Ectodermal cell (in vitro differentiated cells): ENCODE measurements at regions not wholly inside any gene's neighbourhood (a gene's known extent, or its start where the extent isn't known, plus 50 kb on each side); places are given as distances from the start of the nearest gene placed in this dataset.
"Not testable (repeated sequence)": the region's sequence is repeated elsewhere in the genome, so short reads cannot be mapped to it uniquely, and the experiment has no call there.

Experiments used
- H3K27ac ChIP-seq: 2 replicates; pipeline ENCODE4 v1.7.0; 2013; ENCODE audit warnings: mild to moderate bottlenecking, low read depth, low read length; ENCODE audit not compliant: insufficient read depth, poor library complexity, severe bottlenecking
- H3K27me3 ChIP-seq: 2 replicates; pipeline ENCODE4 v1.7.0; 2013; ENCODE audit warnings: mild to moderate bottlenecking, low read length; ENCODE audit not compliant: insufficient read depth, control insufficient read depth, poor library complexity, severe bottlenecking
- H3K36me3 ChIP-seq: one replicate; pipeline ENCODE4 v1.7.0; 2013; ENCODE audit warnings: low read length; ENCODE audit not compliant: control insufficient read depth, insufficient read depth
- H3K4me1 ChIP-seq: one replicate; pipeline ENCODE4 v1.7.0; 2013; ENCODE audit warnings: low read length; ENCODE audit not compliant: control insufficient read depth, insufficient read depth
- H3K4me3 ChIP-seq: 2 replicates; pipeline ENCODE4 v1.7.0; 2013; ENCODE audit warnings: low read depth, low read length, control low read depth; ENCODE audit not compliant: insufficient read depth
- H3K9me3 ChIP-seq: 2 replicates; pipeline ENCODE4 v1.7.0; 2013; ENCODE audit warnings: mild to moderate bottlenecking, low read length, moderate library complexity; ENCODE audit not compliant: control insufficient read depth
- WGBS, 2 experiments: methylation state at CpG; one replicate each; pipeline ENCODE4 v1.1.7; 2013; ENCODE audit warnings: missing lambda C conversion rate in 2 of 2; 5-methylcytosine and 5-hydroxymethylcytosine counted together

DNA sequence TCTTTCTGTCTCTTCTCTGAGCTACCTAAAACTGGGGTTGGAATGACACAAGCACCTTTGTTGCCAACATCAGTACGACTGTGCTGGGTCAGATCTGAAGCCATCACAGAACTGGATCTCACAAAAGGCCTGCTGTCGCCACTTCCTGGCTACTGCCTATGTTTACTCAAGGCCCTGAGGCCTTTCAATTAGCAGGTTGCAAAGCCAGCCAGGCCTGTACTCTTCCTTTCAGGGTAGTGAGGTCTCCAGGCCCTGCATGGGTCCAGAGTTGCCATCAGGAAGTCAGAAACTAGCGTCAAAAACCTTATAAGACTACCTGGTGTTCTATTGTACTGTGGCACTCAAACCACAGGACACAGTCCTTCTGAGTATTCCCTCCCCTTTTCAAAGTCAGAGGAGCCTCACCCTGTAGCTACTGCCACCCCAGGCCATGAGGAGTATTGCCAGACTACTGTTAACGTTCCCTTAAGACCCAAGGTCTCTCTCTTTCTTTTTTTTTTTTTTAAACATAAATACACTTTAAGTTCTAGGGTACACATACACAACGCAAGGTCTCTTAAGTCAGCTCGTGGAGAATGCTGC is 937.4 kb upstream of the GJE1 start:
- H3K4me1 ChIP-seq = no peaks in the 10 kb centered on the region
- H3K27ac ChIP-seq = no peak overlapping the region
- H3K36me3 ChIP-seq = no peaks in the 10 kb centered on the region
- H3K9me3 ChIP-seq = peaks cover 3% of the 10 kb centered on the region
- H3K4me3 ChIP-seq = no peak overlapping the region
- H3K27me3 ChIP-seq = no peaks in the 10 kb centered on the region
- WGBS, 2 experiments = 88 to 89% methylated on average over 6 of the region's 6 CpGs

DNA sequence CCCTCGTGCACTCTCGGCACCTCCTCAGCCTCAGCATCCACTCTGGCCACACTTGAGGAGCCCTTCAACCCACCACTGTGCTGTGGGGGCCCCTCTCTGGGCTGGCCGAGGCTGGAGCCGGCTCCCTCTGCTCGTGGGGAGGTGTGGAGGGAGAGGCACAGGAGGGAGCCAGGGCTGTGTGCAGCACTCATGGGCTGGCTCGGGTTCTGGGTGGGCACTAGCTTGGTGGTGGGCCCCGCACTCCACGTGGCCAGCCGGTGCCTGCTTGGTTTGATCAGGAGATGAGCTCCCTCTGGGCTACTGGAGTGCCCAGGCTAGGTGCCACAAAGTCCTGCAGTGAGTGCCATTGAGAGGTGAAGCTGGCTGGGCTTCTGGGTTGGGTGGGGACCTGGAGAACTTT is 949.4 kb upstream of the GJE1 start:
- no peaks in the 10 kb centered on the region for H3K4me1 ChIP-seq
- H3K27ac ChIP-seq = no peak overlapping the region
- no peaks in the 10 kb centered on the region for H3K36me3 ChIP-seq
- no peak overlapping the region for H3K4me3 ChIP-seq
- H3K9me3 ChIP-seq = no peaks in the 10 kb centered on the region
- 88 to 89% methylated on average over 9 of the region's 9 CpGs for WGBS, 2 experiments
- no peaks in the 10 kb centered on the region for H3K27me3 ChIP-seq

DNA sequence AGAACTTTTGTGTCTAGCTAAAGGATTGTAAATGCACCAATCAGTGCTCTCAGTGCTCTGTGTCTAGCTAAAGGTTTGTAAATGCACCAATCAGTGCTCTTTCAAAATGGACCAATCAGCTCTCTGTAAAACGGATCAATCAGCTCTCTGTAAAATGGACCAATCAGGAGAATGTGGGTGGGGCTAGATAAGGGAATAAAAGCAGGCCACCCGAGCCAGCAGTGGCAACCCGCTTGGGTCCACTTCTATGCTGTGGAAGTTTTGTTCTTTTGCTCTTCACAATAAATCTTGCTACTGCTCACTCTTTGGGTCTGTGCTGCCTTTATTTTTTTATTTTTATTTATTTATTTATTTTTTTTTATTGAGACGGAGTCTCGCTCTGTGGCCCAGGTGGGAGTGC is 957.3 kb upstream of the GJE1 start:
- 88 to 98% methylated on average over 3 to 5 of the region's 5 CpGs for WGBS, 2 experiments
- H3K36me3 ChIP-seq, H3K27ac ChIP-seq, H3K4me1 ChIP-seq, H3K4me3 ChIP-seq, H3K27me3 ChIP-seq, H3K9me3 ChIP-seq: not testable (repeated sequence)

DNA sequence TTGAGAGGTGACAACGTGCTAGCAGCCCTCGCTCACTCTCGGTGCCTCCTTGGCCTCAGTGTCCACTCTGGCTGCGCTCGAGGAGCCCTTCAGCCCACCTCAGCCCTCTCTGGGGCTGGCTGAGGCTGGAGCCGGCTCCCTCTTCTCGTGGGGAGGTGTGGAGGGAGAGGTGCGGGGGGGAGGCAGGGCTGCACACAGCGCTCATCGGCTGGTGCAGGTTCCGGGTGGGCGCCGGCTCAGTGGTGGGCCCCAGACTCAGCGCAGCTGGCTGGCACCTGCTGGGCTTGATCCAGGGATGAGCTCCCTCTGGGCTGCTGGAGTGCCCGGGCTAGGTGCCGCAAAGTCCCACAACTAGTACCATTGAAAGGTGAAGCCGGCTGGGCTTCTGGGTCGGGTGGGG is 957.8 kb upstream of the GJE1 start:
- Histone ChIP-seq H3K9me3 (no peaks in the 10 kb centered on the region), H3K4me3 (no peak overlapping the region), H3K36me3 (no peaks in the 10 kb centered on the region), H3K27ac (no peak overlapping the region), H3K4me1 (no peaks in the 10 kb centered on the region), H3K27me3 (no peaks in the 10 kb centered on the region)
- WGBS, 2 experiments = 91 to 94% methylated on average over 18 of the region's 18 CpGs

DNA sequence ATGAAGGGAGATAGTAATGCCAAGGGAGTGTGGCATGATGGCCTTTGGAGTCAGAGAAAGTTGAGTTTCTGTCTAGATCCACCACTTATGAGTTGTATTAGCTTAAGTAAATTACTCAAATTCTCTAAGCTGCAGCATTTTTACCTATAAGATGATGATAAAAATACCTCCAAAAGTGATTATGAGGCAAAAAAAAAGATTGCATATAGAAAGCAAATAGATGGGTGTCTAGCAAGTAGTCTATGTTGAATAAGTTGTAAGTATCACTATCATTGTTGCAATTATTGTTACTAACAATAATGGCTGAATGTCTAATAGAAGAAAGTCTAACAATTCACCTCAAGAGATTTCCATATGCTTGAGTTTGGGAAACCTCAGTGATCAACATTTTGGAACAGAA is 959.2 kb upstream of the GJE1 start:
- Histone ChIP-seq H3K27me3 (no peaks in the 10 kb centered on the region), H3K27ac (no peak overlapping the region), H3K9me3 (no peaks in the 10 kb centered on the region), H3K4me1 (no peaks in the 10 kb centered on the region), H3K4me3 (no peak overlapping the region), H3K36me3 (no peaks in the 10 kb centered on the region)

DNA sequence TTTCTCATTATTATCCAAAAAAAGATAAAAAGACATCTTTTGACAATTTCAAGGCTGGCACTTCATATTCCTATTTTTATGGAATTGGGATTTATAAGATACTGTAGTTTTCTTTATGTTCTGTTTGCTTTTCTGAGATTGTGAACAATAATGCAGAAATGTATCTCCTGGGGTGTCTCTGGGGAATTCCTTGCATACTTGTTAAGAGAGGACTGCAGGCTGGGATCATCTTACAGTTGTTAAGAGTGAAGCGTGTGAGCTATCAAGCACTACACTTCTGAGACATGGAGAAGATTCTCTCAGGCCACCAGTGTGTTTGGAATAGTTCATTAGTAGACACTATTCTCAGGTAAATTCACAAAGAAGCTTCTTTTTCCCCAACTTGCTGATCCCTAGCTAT is 963.3 kb upstream of the GJE1 start:
- no peaks in the 10 kb centered on the region for H3K36me3 ChIP-seq
- WGBS, 2 experiments = 73 to 75% methylated on average over 1 of the region's 1 CpG
- peaks cover 9% of the 10 kb centered on the region for H3K4me1 ChIP-seq
- no peak overlapping the region for H3K4me3 ChIP-seq
- H3K27me3 ChIP-seq = no peaks in the 10 kb centered on the region
- H3K9me3 ChIP-seq = no peaks in the 10 kb centered on the region
- H3K27ac ChIP-seq = no peak overlapping the region

DNA sequence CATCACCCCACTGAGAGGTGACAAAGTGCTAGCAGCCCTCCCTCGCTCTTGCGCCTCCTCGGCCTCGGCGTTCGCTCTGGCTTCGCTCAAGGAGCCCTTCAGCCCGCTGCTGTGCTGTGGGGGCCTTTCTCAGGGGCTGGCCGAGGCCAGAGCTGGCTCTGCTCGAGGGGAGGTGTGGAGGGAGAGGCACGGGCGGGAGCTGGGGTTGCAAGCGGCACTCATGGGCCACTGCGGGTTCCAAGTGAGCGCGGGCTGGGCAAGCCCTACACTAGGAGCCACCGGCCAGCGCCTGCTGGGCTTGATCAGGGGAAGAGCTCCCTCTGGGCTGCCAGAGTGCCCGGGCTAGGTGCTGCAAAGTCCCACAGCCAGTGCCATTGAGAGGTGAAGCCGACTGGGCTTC is 964.8 kb upstream of the GJE1 start:
- H3K27me3 ChIP-seq = no peaks in the 10 kb centered on the region
- 96 to 97% methylated on average over 20 of the region's 20 CpGs for WGBS, 2 experiments

DNA sequence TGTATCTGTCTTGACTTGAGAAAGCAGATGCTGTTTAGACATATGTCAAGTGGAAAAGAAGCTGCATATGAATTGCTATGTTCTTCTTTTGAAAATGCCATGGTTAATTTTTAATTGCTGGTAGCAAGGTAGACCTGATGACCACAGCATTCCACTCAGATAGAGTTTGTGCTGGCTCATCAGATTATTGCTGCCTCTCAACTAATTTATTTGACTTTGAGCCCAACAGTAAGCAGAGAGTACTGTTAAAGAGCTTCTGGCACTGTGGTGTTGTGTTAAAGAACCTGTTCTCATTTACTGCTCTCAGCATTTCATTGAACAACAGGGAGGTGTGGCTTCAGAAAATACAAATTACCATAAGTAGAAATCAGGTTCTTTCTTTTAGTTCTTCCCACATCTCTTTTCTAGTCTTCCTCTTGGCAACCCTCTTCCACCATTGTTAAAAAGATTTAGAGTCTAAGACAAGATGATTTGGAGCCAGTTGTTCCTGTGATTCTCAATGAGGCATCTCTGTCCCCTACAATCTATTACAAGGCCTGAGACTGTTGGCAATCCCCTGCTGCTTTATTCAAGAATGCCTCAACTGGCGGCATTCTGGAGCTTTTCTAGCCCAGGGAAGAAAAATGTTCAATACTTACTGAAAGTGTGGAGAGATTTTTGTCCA is 967.6 kb upstream of the GJE1 start:
- no peak overlapping the region for H3K27ac ChIP-seq
- H3K4me1 ChIP-seq = peaks cover 11% of the 10 kb centered on the region
- 32 to 39% methylated on average over 1 of the region's 1 CpG for WGBS, 2 experiments
- no peaks in the 10 kb centered on the region for H3K27me3 ChIP-seq
- H3K9me3 ChIP-seq = no peaks in the 10 kb centered on the region
- H3K4me3 ChIP-seq = no peak overlapping the region
- no peaks in the 10 kb centered on the region for H3K36me3 ChIP-seq

More for the DNA sequence above, 964.8 kb upstream of the GJE1 start:
- H3K4me1 ChIP-seq = peaks cover 11% of the 10 kb centered on the region
- no peak overlapping the region for H3K27ac ChIP-seq
- no peaks in the 10 kb centered on the region for H3K9me3 ChIP-seq
- H3K4me3 ChIP-seq = no peak overlapping the region
- no peaks in the 10 kb centered on the region for H3K36me3 ChIP-seq

DNA sequence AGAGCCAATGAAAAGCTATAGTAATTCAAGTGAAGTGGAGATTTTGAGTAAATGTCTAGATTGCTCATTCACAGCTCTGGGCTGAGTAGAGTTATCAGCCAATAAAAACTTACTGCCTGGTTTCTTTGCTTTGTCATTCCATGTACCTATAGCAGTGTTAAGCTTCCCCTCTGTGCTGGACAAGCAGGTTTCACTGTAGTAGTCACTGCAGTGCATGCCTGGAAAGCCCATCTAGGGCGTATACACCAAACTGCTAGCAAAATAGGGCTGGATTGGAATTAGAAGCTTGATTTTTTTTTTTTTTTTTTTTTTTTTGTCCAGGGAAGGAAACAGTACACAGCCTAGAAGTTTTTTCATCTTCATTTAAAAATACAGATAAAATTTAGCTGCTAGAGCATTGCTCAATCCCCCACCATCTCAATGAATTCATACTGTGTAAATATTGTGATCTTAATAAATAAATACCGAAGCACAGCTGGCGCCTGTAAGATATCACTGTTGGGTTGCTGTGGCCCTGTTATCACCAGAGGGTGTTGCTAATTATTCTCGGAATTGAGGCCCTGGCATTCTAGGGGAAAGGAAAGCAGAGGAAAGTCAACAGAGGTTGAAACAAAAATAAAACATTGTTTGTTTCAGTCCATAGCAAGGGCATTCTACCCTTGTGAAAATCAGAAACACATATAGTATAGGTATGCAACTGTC is 968.5 kb upstream of the GJE1 start:
- no peak overlapping the region for H3K27ac ChIP-seq

DNA sequence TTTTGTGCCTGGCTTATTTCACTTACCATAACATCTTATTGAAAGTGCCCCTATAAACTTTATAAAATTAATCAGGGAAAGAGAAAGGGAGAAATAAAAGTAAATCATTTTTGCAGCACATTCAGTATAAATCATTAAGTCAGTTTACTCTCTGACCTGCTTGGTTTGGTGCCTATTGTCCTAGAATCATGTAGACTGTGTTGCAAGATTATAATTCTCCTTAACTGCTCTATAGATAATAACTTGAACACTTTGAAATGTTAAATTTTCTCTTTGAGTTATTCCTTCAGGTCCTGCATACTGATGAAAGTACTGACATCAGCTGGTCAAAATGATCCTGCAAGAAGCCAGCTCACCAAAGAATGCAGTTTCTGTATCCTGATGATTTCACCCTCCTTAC is 969.6 kb upstream of the GJE1 start:
- no peaks in the 10 kb centered on the region for H3K36me3 ChIP-seq

More for the DNA sequence above, 968.5 kb upstream of the GJE1 start:
- no peak overlapping the region for H3K4me3 ChIP-seq
- no peaks in the 10 kb centered on the region for H3K9me3 ChIP-seq
- H3K4me1 ChIP-seq = peaks cover 11% of the 10 kb centered on the region
- H3K27me3 ChIP-seq = no peaks in the 10 kb centered on the region
- WGBS, 2 experiments = 92 to 93% methylated on average over 4 of the region's 4 CpGs
- no peaks in the 10 kb centered on the region for H3K36me3 ChIP-seq

More for the DNA sequence above, 969.6 kb upstream of the GJE1 start:
- Histone ChIP-seq H3K4me1 (peaks cover 11% of the 10 kb centered on the region), H3K27ac (no peak overlapping the region), H3K9me3 (no peaks in the 10 kb centered on the region), H3K4me3 (no peak overlapping the region), H3K27me3 (no peaks in the 10 kb centered on the region)
